ENCODE measurements at regions not wholly inside any gene's neighbourhood (a gene's known extent, or its start where the extent isn't known, plus 50 kb on each side); places are given as distances from the start of the nearest gene placed in this dataset.
"Not testable (repeated sequence)": the region's sequence is repeated elsewhere in the genome, so short reads cannot be mapped to it uniquely, and the experiment has no call there.

GRCh38 chr10:106392778-106393177 lies 771.7 kb downstream of the SORCS1 start:
- in situ Hi-C loops (cut with HindIII; ENCODE audit: low sequenced_read_pairs) = no loop called here

- in situ Hi-C loops (cut with HindIII; ENCODE audit: low sequenced_read_pairs) = no loop called here
Measured at GRCh38 chr10:106387063-106387462, 777.4 kb downstream of the SORCS1 start.

GRCh38 chr10:106384496-106384895 lies 780.0 kb downstream of the SORCS1 start:
- in situ Hi-C loops (cut with HindIII; ENCODE audit: low sequenced_read_pairs) = no loop called here

GRCh38 chr10:106380706-106381105 lies 783.8 kb downstream of the SORCS1 start:
- in situ Hi-C loops (cut with HindIII; ENCODE audit: low sequenced_read_pairs) = no loop called here

GRCh38 chr10:106378251-106378650 lies 786.3 kb downstream of the SORCS1 start:
- in situ Hi-C loops (cut with HindIII; ENCODE audit: low sequenced_read_pairs) = no loop called here

- in situ Hi-C loops (cut with HindIII; ENCODE audit: low sequenced_read_pairs) = no loop called here
Measured at GRCh38 chr10:106370751-106371150, 793.8 kb downstream of the SORCS1 start.

- in situ Hi-C loops (cut with HindIII; ENCODE audit: low sequenced_read_pairs) = no loop called here
Measured at GRCh38 chr10:106360870-106361269, 803.6 kb downstream of the SORCS1 start.

GRCh38 chr10:106355450-106355849 lies 809.1 kb downstream of the SORCS1 start:
- in situ Hi-C loops (cut with HindIII; ENCODE audit: low sequenced_read_pairs) = no loop called here

GRCh38 chr10:106348933-106349332 lies 815.6 kb downstream of the SORCS1 start:
- in situ Hi-C loops (cut with HindIII; ENCODE audit: low sequenced_read_pairs) = no loop called here

GRCh38 chr10:106347547-106347946 lies 817.0 kb downstream of the SORCS1 start:
- in situ Hi-C loops (cut with HindIII; ENCODE audit: low sequenced_read_pairs) = no loop called here

GRCh38 chr10:106343539-106343938 lies 821.0 kb downstream of the SORCS1 start:
- in situ Hi-C loops (cut with HindIII; ENCODE audit: low sequenced_read_pairs) = not testable (repeated sequence)

GRCh38 chr10:106341356-106341755 lies 823.1 kb downstream of the SORCS1 start:
- in situ Hi-C loops (cut with HindIII; ENCODE audit: low sequenced_read_pairs) = no loop called here

- in situ Hi-C loops (cut with HindIII; ENCODE audit: low sequenced_read_pairs) = no loop called here
Measured at GRCh38 chr10:106338486-106338885, 826.0 kb downstream of the SORCS1 start.

GRCh38 chr10:106336874-106337273 lies 827.6 kb downstream of the SORCS1 start:
- in situ Hi-C loops (cut with HindIII; ENCODE audit: low sequenced_read_pairs) = no loop called here

- in situ Hi-C loops (cut with HindIII; ENCODE audit: low sequenced_read_pairs) = no loop called here
Measured at GRCh38 chr10:106327747-106328146, 836.8 kb downstream of the SORCS1 start.

- in situ Hi-C loops (cut with HindIII; ENCODE audit: low sequenced_read_pairs) = no loop called here
Measured at GRCh38 chr10:106320876-106321275, 843.6 kb downstream of the SORCS1 start.

- in situ Hi-C loops (cut with HindIII; ENCODE audit: low sequenced_read_pairs) = no loop called here
Measured at GRCh38 chr10:106320078-106320477, 844.4 kb downstream of the SORCS1 start.

GRCh38 chr10:106317554-106317953 lies 847.0 kb downstream of the SORCS1 start:
- in situ Hi-C loops (cut with HindIII; ENCODE audit: low sequenced_read_pairs) = no loop called here

GRCh38 chr10:106313041-106313440 lies 851.5 kb downstream of the SORCS1 start:
- in situ Hi-C loops (cut with HindIII; ENCODE audit: low sequenced_read_pairs) = no loop called here

GRCh38 chr10:106312087-106312486 lies 852.4 kb downstream of the SORCS1 start:
- in situ Hi-C loops (cut with HindIII; ENCODE audit: low sequenced_read_pairs) = no loop called here

- in situ Hi-C loops (cut with HindIII; ENCODE audit: low sequenced_read_pairs) = no loop called here
Measured at GRCh38 chr10:106311590-106311989, 852.9 kb downstream of the SORCS1 start.

- in situ Hi-C loops (cut with HindIII; ENCODE audit: low sequenced_read_pairs) = no loop called here
Measured at GRCh38 chr10:106310596-106310995, 853.9 kb downstream of the SORCS1 start.

- in situ Hi-C loops (cut with HindIII; ENCODE audit: low sequenced_read_pairs) = no loop called here
Measured at GRCh38 chr10:106309376-106309775, 855.1 kb downstream of the SORCS1 start.

GRCh38 chr10:106308284-106308683 lies 856.2 kb downstream of the SORCS1 start:
- in situ Hi-C loops (cut with HindIII; ENCODE audit: low sequenced_read_pairs) = no loop called here

Measured in DLD1 (cell line).